Left lung (tissue), 4 donors: ENCODE measurements at regions not wholly inside any gene's neighbourhood (a gene's known extent, or its start where the extent isn't known, plus 50 kb on each side); places are given as distances from the start of the nearest gene placed in this dataset.
"Not testable (repeated sequence)": the region's sequence is repeated elsewhere in the genome, so short reads cannot be mapped to it uniquely, and the experiment has no call there.

Experiments
- ATAC-seq: fragments of 200-7000 bp; cut with Tn5 transposase; one replicate; pipeline ENCODE4 v1.9.1; 2020; ENCODE audit warnings: moderate library complexity
- DNase-seq, 4 donors: peaks; one replicate each; pipeline ENCODE4 v3.0.0-alpha.2; 2013 to 2020
- H3K27ac ChIP-seq, 2 donors: fragments of 200-600 bp; sonication (generic) in 1 of 2; one replicate each; pipeline versions ENCODE4 v1.5.0 to v1.8.0; 2020 to 2021
- H3K27me3 ChIP-seq, 2 donors: fragments of 200-600 bp; sonication (generic) in 1 of 2; one replicate each; pipeline versions ENCODE4 v1.5.0 to v1.8.0; 2020 to 2021
- H3K36me3 ChIP-seq, 2 donors: fragments of 200-600 bp; sonication (generic) in 1 of 2; one replicate each; pipeline versions ENCODE4 v1.5.0 to v1.8.0; 2020 to 2021
- H3K4me1 ChIP-seq, 2 donors: fragments of 200-600 bp; one replicate each; pipeline ENCODE4 v1.8.0; 2021
- H3K4me3 ChIP-seq, 2 donors: fragments of 200-600 bp; sonication (generic) in 1 of 2; one replicate each; pipeline versions ENCODE4 v1.5.0 to v1.8.0; 2020 to 2021; ENCODE audit warnings: mild to moderate bottlenecking in 1 of 2
- H3K9me3 ChIP-seq, 2 donors: fragments of 200-600 bp; sonication (generic) in 1 of 2; one replicate each; pipeline versions ENCODE4 v1.5.0 to v1.8.0; 2020 to 2021
- CTCF ChIP-seq, 2 donors: fragments of 200-600 bp; sonication (generic) in 1 of 2; IDR thresholded peaks; one replicate each; pipeline versions ENCODE4 v1.5.0 to v1.8.0; 2021; ENCODE audit warnings: antibody characterized with exemption in 2 of 2
- intact Hi-C, 2 donors: fragments of 100-400 bp; cut with DNase I; formaldehyde crosslinking; loops; one replicate each; pipeline versions ENCODE4 v1.11.2 to v1.14.2; 2022
- donor health status: DM: no; HTN: yes; CAD: no.
- donor health status: DM: no; HTN: no; CAD: no.

GRCh38 chr12:88814779-88815178 is 234.5 kb upstream of the KITLG start:
- DNase-seq: no peak
- Histone ChIP-seq H3K4me3 (no peak overlapping the region), H3K27me3 (no peaks in the 10 kb centered on the region), H3K9me3 (no peaks in the 10 kb centered on the region), H3K27ac (no peak overlapping the region), H3K36me3 (no peaks in the 10 kb centered on the region), H3K4me1 (peaks cover 0 to 3% of the 10 kb centered on the region in 2 donors)
- intact Hi-C loops: no loop called here
- TF ChIP-seq CTCF (IDR thresholded peaks at IDR 0.05): no peak
- no peak for ATAC-seq

- H3K4me1 ChIP-seq: peaks cover 0 to 3% of the 10 kb centered on the region in 2 donors
- intact Hi-C loops: no loop called here
- no peaks in the 10 kb centered on the region for H3K9me3 ChIP-seq
- TF ChIP-seq CTCF (IDR thresholded peaks at IDR 0.05): no peak
- no peaks in the 10 kb centered on the region for H3K36me3 ChIP-seq
- peak; percentile 56 for ATAC-seq
- H3K4me3 ChIP-seq: no peak overlapping the region
- DNase-seq: no peak
- no peak overlapping the region for H3K27ac ChIP-seq
- H3K27me3 ChIP-seq: no peaks in the 10 kb centered on the region
Observed at GRCh38 chr12:88812610-88813009, 232.3 kb upstream of the KITLG start.

- ATAC-seq (no peak), DNase-seq (no peak)
- no peaks in the 10 kb centered on the region for H3K27me3 ChIP-seq
- H3K9me3 ChIP-seq: no peaks in the 10 kb centered on the region
- no peaks in the 10 kb centered on the region for H3K4me1 ChIP-seq
- no peaks in the 10 kb centered on the region for H3K36me3 ChIP-seq
- TF ChIP-seq CTCF (IDR thresholded peaks at IDR 0.05): no peak
- no peak overlapping the region for H3K4me3 ChIP-seq
- H3K27ac ChIP-seq: no peak overlapping the region
- intact Hi-C loops: no loop called here
Observed at GRCh38 chr12:88810806-88811205, 230.5 kb upstream of the KITLG start.

GRCh38 chr12:88809841-88810240 is 229.6 kb upstream of the KITLG start:
- ATAC-seq, H3K4me1 ChIP-seq, H3K36me3 ChIP-seq, H3K27me3 ChIP-seq, intact Hi-C loops, H3K9me3 ChIP-seq, DNase-seq, H3K4me3 ChIP-seq, H3K27ac ChIP-seq: not testable (repeated sequence)

- DNase-seq (no peak), ATAC-seq (no peak)
- intact Hi-C loops: no loop called here
- no peaks in the 10 kb centered on the region for H3K9me3 ChIP-seq
- H3K27me3 ChIP-seq: no peaks in the 10 kb centered on the region
- H3K4me3 ChIP-seq: no peak overlapping the region
- H3K4me1 ChIP-seq: peaks cover 0 to 4% of the 10 kb centered on the region in 2 donors
- no peak for TF ChIP-seq CTCF (IDR thresholded peaks at IDR 0.05)
- no peaks in the 10 kb centered on the region for H3K36me3 ChIP-seq
- H3K27ac ChIP-seq: peak overlapping the region in 1 of 2 donors; percentile 61
Observed at GRCh38 chr12:88805692-88806091, 225.4 kb upstream of the KITLG start.

GRCh38 chr12:88805286-88805685 is 225.0 kb upstream of the KITLG start:
- DNase-seq: no peak
- no peak for TF ChIP-seq CTCF (IDR thresholded peaks at IDR 0.05)
- Histone ChIP-seq H3K4me1 (peaks cover 0 to 4% of the 10 kb centered on the region in 2 donors), H3K36me3 (no peaks in the 10 kb centered on the region), H3K27me3 (no peaks in the 10 kb centered on the region), H3K4me3 (no peak overlapping the region), H3K27ac (peak overlapping the region in 1 of 2 donors; percentile 61), H3K9me3 (peaks cover 0 to 4% of the 10 kb centered on the region in 2 donors)
- no peak for ATAC-seq
- intact Hi-C loops: no loop called here
